SK-N-SH treated with all-trans-retinoic acid at 6 μM for 48 hours (cell line): ENCODE measurements at regions not wholly inside any gene's neighbourhood (a gene's known extent, or its start where the extent isn't known, plus 50 kb on each side); places are given as distances from the start of the nearest gene placed in this dataset.

Source experiments
- ARNTL ChIP-seq: fragments of 450-650 bp; formaldehyde crosslinking; IDR thresholded peaks from 2 replicates; pipeline ENCODE4 v1.5.0; 2020; ENCODE audit warnings: low read depth, mild to moderate bottlenecking, moderate library complexity, borderline replicate concordance
- CSRNP3 ChIP-seq: fragments of 250-450 bp; sonication (Bioruptor Pico); IDR thresholded peaks from 2 replicates; pipeline ENCODE4 v1.5.1; 2021; ENCODE audit warnings: mild to moderate bottlenecking, moderate library complexity
- GLIS3 ChIP-seq: fragments of 250-450 bp; sonication (Bioruptor Pico); IDR thresholded peaks from 2 replicates; pipeline ENCODE4 v1.5.0; 2020; ENCODE audit warnings: mild to moderate bottlenecking, moderate library complexity
- OSR1 ChIP-seq: fragments of 250-450 bp; sonication (Bioruptor Pico); IDR thresholded peaks from 2 replicates; pipeline ENCODE4 v1.8.0; 2022; ENCODE audit warnings: moderate library complexity, mild to moderate bottlenecking, inconsistent platforms
- RARB ChIP-seq: fragments of 250-450 bp; sonication (Bioruptor Pico); IDR thresholded peaks from 2 replicates; pipeline ENCODE4 v1.8.0; 2021; ENCODE audit warnings: mild to moderate bottlenecking, moderate library complexity
- ZFP3 ChIP-seq: fragments of 250-450 bp; sonication (Bioruptor Pico); IDR thresholded peaks from 2 replicates; pipeline ENCODE4 v1.5.0; 2020; ENCODE audit warnings: mild to moderate bottlenecking, moderate library complexity

DNA sequence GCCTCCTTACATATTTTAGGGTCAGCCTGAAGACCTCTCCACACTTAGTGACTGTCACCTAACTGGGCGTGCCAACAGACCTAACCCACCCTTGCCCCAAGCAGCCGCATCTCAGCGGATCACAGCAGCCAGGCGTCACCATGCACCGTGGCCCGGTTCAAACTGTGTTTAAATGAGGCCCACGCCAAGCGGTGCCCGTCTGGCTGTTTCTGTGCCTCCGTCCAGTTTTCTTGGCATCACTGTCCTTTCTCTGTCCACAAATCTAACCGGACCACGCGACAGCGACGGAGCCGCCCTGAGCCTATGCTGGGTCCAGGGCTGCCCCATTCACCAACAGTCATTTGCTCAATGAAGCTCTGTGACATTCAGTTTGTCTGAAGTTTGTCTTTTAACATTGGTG, 393.3 kb downstream of the THBS2 start:
- TF ChIP-seq OSR1: no peak
- TF ChIP-seq ARNTL (CRISPR knock-in tag): no peak
- TF ChIP-seq ZFP3: no peak
- TF ChIP-seq CSRNP3 (CRISPR knock-in tag): no peak
- no peak for TF ChIP-seq RARB
- TF ChIP-seq GLIS3 (CRISPR knock-in tag): no peak
